ENCODE measurements at regions not wholly inside any gene's neighbourhood (a gene's known extent, or its start where the extent isn't known, plus 50 kb on each side); places are given as distances from the start of the nearest gene placed in this dataset.

GRCh38 chr14:25518364-25518763 is 468.4 kb upstream of the STXBP6 start:
- TF ChIP-seq POLR2A (IDR thresholded peaks at IDR 0.05) (no peak), EP300 (IDR thresholded peaks at IDR 0.05) (no peak)
- no peaks in the 10 kb centered on the region for H3K9me3 ChIP-seq
- no peak overlapping the region for H3K4me3 ChIP-seq
- no peak for DNase-seq (ENCODE audit: low spot score in 2 of 2)
- H3K27ac ChIP-seq, result no peak overlapping the region
- H3K36me3 ChIP-seq, result no peaks in the 10 kb centered on the region
- no peaks in the 10 kb centered on the region for H3K27me3 ChIP-seq
- H3K4me1 ChIP-seq, result no peaks in the 10 kb centered on the region

- Histone ChIP-seq H3K27ac (no peak overlapping the region), H3K9me3 (no peaks in the 10 kb centered on the region), H3K4me1 (no peaks in the 10 kb centered on the region), H3K27me3 (no peaks in the 10 kb centered on the region), H3K4me3 (no peak overlapping the region), H3K36me3 (no peaks in the 10 kb centered on the region)
- TF ChIP-seq, protein P1, sequence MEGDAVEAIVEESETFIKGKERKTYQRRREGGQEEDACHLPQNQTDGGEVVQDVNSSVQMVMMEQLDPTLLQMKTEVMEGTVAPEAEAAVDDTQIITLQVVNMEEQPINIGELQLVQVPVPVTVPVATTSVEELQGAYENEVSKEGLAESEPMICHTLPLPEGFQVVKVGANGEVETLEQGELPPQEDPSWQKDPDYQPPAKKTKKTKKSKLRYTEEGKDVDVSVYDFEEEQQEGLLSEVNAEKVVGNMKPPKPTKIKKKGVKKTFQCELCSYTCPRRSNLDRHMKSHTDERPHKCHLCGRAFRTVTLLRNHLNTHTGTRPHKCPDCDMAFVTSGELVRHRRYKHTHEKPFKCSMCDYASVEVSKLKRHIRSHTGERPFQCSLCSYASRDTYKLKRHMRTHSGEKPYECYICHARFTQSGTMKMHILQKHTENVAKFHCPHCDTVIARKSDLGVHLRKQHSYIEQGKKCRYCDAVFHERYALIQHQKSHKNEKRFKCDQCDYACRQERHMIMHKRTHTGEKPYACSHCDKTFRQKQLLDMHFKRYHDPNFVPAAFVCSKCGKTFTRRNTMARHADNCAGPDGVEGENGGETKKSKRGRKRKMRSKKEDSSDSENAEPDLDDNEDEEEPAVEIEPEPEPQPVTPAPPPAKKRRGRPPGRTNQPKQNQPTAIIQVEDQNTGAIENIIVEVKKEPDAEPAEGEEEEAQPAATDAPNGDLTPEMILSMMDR (IDR thresholded peaks at IDR 0.05), result no peak
- TF ChIP-seq POLR2A (IDR thresholded peaks at IDR 0.05) (no peak), EP300 (IDR thresholded peaks at IDR 0.05) (no peak)
- DNase-seq (ENCODE audit: low spot score in 2 of 2), result no peak
Observed at GRCh38 chr14:25516838-25517237, 466.9 kb upstream of the STXBP6 start.

- TF ChIP-seq, protein P1 (IDR thresholded peaks at IDR 0.05), result no peak
- TF ChIP-seq POLR2A (IDR thresholded peaks at IDR 0.05), result no peak
- no peak for TF ChIP-seq EP300 (IDR thresholded peaks at IDR 0.05)
- no peaks in the 10 kb centered on the region for H3K4me1 ChIP-seq
- no peak for DNase-seq (ENCODE audit: low spot score in 2 of 2)
- 82 to 88% methylated on average over 2 of the region's 2 CpGs for WGBS, 2 donors
- H3K27ac ChIP-seq, result no peak overlapping the region
- H3K36me3 ChIP-seq, result no peaks in the 10 kb centered on the region
- no peaks in the 10 kb centered on the region for H3K9me3 ChIP-seq
- H3K27me3 ChIP-seq, result no peaks in the 10 kb centered on the region
- no peak overlapping the region for H3K4me3 ChIP-seq
Observed at GRCh38 chr14:25508845-25509244, 458.9 kb upstream of the STXBP6 start.

DNA sequence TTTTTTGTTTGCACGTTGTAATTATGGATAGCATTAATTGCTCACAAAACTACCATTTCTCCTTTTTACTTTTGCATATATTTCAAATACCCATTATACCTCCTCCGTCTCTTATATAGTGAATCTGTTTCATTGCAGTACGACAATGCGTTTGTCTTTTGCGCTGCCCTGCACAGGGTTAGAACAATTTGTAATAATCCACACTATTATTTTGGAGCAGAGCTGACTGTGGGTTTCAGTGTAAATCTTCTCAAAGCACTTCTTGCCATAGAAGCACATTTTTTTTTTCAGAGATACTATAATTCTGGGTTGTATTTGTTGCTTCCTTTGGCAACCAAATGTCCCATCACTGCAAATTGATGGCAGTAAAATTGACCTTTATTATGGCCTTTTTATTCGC is 451.8 kb upstream of the STXBP6 start:
- DNase-seq (ENCODE audit: low spot score in 2 of 2), result no peak
- Histone ChIP-seq H3K4me3 (no peak overlapping the region), H3K9me3 (no peaks in the 10 kb centered on the region), H3K36me3 (no peaks in the 10 kb centered on the region), H3K27me3 (no peaks in the 10 kb centered on the region), H3K4me1 (no peaks in the 10 kb centered on the region), H3K27ac (no peak overlapping the region)
- WGBS, 2 donors, result 83 to 88% methylated on average over 6 of the region's 6 CpGs
- TF ChIP-seq, protein P1 (IDR thresholded peaks at IDR 0.05), result no peak
- TF ChIP-seq POLR2A (IDR thresholded peaks at IDR 0.05), result no peak
- TF ChIP-seq EP300 (IDR thresholded peaks at IDR 0.05), result no peak

DNA sequence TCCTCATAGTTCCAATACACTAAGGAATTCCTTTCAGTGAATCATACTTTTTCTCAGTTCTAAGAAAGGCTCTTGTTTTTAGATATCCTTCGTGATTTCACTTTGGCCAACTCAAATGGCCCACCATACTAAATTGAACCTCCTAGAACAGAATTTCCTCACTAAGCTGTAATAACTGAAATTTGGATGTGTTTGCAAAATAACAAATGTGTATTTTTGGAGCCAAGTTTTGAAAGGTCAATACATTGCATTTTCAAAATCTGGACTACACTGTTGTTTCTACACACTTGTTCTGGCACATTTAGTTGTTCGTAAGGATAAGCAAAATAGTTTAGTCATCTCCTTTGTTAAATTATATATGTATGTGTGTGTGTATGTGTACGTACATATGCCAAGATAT is 439.0 kb upstream of the STXBP6 start:
- Histone ChIP-seq H3K4me3 (no peak overlapping the region), H3K9me3 (no peaks in the 10 kb centered on the region), H3K27me3 (no peaks in the 10 kb centered on the region), H3K27ac (no peak overlapping the region), H3K4me1 (no peaks in the 10 kb centered on the region), H3K36me3 (no peaks in the 10 kb centered on the region)
- WGBS, 2 donors, result 46 to 50% methylated on average over 3 of the region's 3 CpGs
- DNase-seq (ENCODE audit: low spot score in 2 of 2), result no peak
- TF ChIP-seq, protein P1 (IDR thresholded peaks at IDR 0.05), result no peak
- TF ChIP-seq EP300 (IDR thresholded peaks at IDR 0.05) (no peak), POLR2A (IDR thresholded peaks at IDR 0.05) (no peak)

DNA sequence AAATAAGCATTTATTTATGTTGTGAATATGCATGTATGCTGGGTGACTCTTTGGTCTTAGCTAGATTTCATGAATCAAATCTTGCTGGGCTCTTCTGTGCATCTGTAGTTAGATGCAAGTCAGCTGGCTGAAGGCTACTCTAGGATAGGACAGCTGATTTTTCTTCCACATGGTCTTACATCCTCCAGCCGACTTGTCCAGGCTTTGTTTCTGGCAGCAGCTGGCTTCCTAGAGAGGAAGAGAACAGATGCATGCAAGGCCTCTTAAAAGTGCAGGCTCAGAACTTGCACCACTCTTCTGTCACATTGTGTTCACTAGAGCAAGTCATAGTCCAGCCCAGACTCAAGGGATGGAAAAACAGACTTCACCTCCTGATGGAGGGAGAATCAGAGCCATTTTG is 435.4 kb upstream of the STXBP6 start:
- no peak overlapping the region for H3K27ac ChIP-seq
- DNase-seq (ENCODE audit: low spot score in 2 of 2), result no peak
- no peaks in the 10 kb centered on the region for H3K4me1 ChIP-seq
- no peak overlapping the region for H3K4me3 ChIP-seq
- H3K9me3 ChIP-seq, result no peaks in the 10 kb centered on the region
- H3K27me3 ChIP-seq, result no peaks in the 10 kb centered on the region
- TF ChIP-seq, protein P1 (IDR thresholded peaks at IDR 0.05), result no peak
- TF ChIP-seq EP300 (IDR thresholded peaks at IDR 0.05) (no peak), POLR2A (IDR thresholded peaks at IDR 0.05) (no peak)
- no peaks in the 10 kb centered on the region for H3K36me3 ChIP-seq
- 27 to 45% methylated on average over 1 of the region's 1 CpG for WGBS, 2 donors

Measured in tibial nerve (tissue), 4 donors.